22Rv1 (cell line): ENCODE measurements at regions not wholly inside any gene's neighbourhood (a gene's known extent, or its start where the extent isn't known, plus 50 kb on each side); places are given as distances from the start of the nearest gene placed in this dataset.

Source experiments
- CTCF ChIP-seq: fragments of 450-650 bp; IDR thresholded peaks from 2 replicates; pipeline ENCODE4 v1.5.1; 2017; ENCODE audit warnings: mild to moderate bottlenecking
- ZFX ChIP-seq: fragments of 450-650 bp; IDR thresholded peaks from 2 replicates; pipeline ENCODE4 v1.6.1; 2017; ENCODE audit warnings: antibody characterized with exemption, borderline replicate concordance

GRCh38 chr3:8191406-8191805 lies 310.2 kb upstream of the LMCD1 start:
- no peak for TF ChIP-seq CTCF
- TF ChIP-seq ZFX = no peak
